Liver (tissue), 3 donors: ENCODE measurements at regions not wholly inside any gene's neighbourhood (a gene's known extent, or its start where the extent isn't known, plus 50 kb on each side); places are given as distances from the start of the nearest gene placed in this dataset.

Experiments used
- CTCF ChIP-seq: fragments of 150-350 bp; IDR thresholded peaks from 2 replicates; pipeline ENCODE4 v1.5.1; 2017; ENCODE audit warnings: improper control_type of control experiment, low read depth, low read length; ENCODE audit not compliant: missing input control
- FOXA1 ChIP-seq: IDR thresholded peaks from 2 replicates; pipeline ENCODE4 v1.6.1; 2016; ENCODE audit warnings: antibody characterized with exemption
- TAF1 ChIP-seq: conservative IDR thresholded peaks from 2 replicates; pipeline ENCODE4 v1.6.1; 2016; ENCODE audit warnings: antibody characterized with exemption, mild to moderate bottlenecking
- YY1 ChIP-seq: IDR thresholded peaks from 2 replicates; pipeline ENCODE4 v1.6.1; 2016; ENCODE audit warnings: antibody characterized with exemption, mild to moderate bottlenecking
- donor health status: healthy.
- donor health status: healthy.

GRCh38 chr2:194705398-194705797 is 951.6 kb upstream of the SLC39A10 start:
- TF ChIP-seq CTCF (no peak), YY1 (no peak), FOXA1 (no peak), TAF1 (no peak)
